ENCODE measurements at regions not wholly inside any gene's neighbourhood (a gene's known extent, or its start where the extent isn't known, plus 50 kb on each side); places are given as distances from the start of the nearest gene placed in this dataset.

DNA sequence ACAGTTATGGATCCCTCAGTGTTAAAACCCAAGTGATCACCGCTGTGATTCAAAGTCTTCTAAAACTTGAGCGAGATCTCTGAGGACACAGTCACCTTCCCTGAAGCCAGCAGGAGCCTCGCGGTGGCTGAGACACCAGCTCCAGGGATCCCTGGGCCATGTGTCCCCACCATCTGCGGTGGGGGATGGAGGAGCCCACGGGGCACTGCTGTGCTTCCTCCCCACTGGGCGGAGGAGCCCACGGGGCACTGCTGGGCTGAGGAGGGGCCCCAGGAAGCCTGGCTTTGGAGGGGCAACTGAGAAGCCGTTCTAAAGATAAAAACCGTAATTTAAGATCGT lies 65.7 kb upstream of the METRNL start:
- TF ChIP-seq, protein P1, sequence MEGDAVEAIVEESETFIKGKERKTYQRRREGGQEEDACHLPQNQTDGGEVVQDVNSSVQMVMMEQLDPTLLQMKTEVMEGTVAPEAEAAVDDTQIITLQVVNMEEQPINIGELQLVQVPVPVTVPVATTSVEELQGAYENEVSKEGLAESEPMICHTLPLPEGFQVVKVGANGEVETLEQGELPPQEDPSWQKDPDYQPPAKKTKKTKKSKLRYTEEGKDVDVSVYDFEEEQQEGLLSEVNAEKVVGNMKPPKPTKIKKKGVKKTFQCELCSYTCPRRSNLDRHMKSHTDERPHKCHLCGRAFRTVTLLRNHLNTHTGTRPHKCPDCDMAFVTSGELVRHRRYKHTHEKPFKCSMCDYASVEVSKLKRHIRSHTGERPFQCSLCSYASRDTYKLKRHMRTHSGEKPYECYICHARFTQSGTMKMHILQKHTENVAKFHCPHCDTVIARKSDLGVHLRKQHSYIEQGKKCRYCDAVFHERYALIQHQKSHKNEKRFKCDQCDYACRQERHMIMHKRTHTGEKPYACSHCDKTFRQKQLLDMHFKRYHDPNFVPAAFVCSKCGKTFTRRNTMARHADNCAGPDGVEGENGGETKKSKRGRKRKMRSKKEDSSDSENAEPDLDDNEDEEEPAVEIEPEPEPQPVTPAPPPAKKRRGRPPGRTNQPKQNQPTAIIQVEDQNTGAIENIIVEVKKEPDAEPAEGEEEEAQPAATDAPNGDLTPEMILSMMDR (IDR thresholded peaks at IDR 0.05): no peak
- TF ChIP-seq POLR2A (IDR thresholded peaks at IDR 0.05; ENCODE audit: low read depth): no peak
